Amniotic epithelial cell (primary cell): ENCODE measurements at regions not wholly inside any gene's neighbourhood (a gene's known extent, or its start where the extent isn't known, plus 50 kb on each side); places are given as distances from the start of the nearest gene placed in this dataset.

Source experiments
- DNase-seq: peaks from one replicate; pipeline ENCODE4 v3.0.0-alpha.2; 2010; ENCODE audit warnings: low read depth

DNA sequence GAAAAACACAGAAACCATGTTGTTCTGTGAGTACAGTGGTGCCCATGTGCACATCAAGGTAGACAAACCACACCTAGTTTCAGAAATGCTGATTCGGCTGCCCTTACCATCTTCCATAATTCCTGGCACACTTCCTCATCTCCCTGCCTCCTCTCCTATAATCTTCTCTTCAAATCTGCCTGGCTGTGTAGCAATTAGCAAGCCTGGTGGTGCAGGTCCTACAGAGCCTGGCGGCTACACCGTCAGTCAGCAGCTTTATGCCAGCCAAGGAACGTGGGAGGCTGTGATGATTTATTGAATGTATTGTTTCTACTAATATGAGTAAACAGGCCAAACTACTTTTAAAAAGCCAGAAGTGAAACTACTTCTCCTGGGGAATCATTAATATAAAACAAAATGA, 106.8 kb downstream of the SEMA6D start:
- DNase-seq = peak; percentile 44

DNA sequence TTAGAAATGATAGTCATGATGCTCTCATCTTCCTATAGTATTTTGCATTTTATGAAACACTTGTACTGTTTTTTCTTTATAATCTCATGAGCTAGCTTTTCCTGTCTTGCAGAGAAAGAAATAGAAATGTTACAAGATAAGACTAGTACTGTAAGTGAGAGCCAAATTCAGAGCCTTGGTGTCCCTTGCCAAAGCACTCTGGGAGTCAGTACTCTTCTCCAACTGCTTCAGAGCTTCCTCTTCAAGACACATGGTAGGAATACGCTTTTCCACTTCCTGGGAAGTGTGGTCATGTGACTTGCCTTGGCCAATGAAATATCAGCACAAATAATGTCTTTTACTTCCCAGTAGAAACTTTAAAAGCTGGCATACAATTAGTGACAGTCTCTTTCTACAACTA, 112.4 kb downstream of the SEMA6D start:
- DNase-seq = no peak

DNA sequence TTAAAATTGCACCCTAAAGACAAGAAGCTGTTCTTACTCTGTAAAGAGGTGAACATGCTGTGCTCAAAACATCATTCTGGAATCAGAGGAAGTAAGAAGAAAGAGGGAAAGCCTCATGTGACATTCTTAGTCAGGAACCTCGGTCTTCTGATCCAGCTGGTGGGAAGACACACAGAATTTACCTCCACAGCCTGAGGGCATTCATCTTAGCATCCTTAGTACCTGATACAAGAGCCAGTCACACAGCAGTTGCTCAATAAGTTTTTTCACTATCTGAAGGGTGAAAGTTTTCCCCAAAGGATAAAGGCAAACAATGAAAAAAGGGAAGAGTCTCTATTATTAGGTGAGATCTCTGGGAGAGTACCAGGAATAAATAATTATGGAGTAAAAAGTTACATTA, 116.8 kb downstream of the SEMA6D start:
- no peak for DNase-seq

DNA sequence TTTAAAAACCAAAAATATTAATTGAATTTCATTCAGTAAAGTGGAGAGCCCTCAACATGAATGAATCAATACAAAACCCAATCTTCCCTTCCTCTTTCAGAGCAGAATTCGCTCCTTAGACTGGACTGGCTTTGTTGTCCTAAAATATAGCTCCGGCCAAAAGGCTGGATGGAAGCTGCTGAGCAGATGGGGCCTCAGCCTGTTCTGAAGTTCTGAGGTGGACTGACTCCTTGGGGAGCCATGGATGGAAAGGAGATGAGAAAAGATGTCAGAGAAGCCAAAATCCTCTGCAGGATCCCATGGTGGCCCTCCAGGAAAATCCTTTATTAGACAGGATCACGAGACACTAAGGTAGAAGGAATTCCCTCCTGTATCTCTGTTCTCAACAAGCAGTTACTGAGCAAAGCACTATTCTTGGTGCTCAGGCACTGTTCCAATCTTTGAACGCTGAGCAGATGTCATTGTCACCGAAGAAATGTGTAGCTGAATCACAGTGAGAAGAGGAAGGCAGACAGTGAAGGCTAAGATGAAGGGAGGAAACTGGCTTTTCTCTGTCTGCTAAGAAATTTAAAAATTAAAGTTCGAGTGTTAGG, 122.0 kb downstream of the SEMA6D start:
- DNase-seq = no peak

- DNase-seq = no peak
These were observed 125.9 kb downstream of the SEMA6D start for GRCh38 chr15:47843124-47843663.

DNA sequence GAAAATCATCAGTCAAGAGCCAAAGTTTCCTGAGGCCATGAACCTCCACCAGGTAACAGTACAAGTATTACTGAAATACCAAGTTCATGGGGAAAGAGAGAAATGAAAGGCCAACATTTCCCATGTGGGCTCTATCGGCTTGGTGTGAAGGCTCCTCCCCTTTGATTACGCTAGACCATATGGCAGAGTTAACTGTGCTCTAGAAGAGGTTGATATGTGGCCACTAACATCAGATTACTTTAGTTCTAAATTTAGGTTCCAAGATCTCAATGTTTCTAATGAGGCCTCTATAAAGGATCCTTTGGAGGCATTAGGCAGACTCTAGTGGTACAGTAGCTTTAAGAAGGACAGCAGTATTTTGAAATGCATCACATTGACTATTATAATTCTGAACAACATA, 127.1 kb downstream of the SEMA6D start:
- DNase-seq = no peak

DNA sequence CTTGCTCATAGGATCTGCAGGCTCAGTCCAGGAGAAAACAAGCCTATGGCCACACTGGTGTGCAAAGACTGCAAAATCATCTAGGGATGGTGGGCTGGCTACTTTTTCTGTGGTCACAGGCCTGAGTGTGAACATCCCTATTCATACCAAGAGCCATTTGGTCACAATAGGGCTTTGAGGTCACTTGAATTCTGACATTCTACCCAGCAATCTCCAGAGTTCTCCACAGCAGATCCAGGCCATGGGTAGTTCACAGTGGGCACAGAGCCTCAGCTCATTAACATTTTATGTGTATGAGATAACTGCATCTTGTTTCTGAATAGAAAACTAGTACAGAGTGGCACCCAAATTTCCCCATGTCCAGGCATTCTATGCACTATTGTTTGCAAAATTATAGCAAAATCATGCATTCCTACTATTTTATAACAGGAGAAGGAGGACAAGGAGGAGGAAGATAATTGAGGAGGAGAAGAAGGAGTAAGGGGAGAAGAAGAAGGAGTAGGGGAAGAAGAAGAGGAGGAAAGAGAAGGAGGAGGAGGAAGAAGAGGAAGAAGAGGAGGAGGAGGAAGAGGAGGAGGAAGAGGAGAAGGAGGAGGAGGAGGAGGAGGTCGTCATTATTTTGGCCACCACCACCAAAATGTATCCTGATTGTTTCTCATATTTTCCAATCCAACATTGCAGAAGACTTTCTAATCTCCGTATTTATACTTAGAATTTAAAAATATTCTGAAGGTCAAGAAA, 129.0 kb downstream of the SEMA6D start:
- no peak for DNase-seq

GRCh38 chr15:47846876-47847275, 129.6 kb downstream of the SEMA6D start:
- no peak for DNase-seq

GRCh38 chr15:47856071-47856470, 138.8 kb downstream of the SEMA6D start:
- DNase-seq = no peak

DNA sequence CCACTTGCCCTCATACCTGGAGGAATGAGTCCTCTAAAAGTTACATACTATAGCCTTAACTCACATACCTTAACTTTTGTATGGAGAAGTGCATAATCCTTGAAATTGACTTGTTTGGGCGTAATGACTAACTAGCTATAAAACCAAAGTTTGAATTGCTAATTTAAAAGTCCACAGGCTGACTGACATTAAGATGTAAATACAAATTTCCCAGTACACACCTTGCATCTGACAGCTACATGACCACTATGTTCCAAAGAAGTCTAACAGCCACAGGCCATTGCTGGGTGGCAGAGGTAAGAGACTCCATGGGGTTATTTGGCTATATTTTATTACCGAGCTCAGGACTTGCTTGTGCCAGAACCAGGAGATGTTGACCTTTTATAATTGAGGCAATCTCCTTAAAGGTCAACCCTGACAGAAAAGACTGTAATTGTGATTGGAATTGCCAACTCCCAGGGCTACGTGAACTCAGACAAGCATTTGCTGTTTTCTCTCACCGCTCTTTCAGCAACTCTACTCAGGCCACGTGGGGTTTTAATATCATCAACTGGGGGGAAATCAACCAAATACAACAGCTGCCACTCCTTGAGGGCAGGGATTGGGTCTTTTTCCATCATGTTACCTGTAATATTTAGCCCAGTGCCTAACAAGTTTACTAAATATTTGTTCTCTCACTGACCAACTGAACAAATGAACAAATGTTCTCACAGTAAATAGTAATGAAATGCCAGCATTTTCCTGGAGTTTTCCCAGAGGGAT, 139.9 kb downstream of the SEMA6D start:
- DNase-seq = no peak

DNA sequence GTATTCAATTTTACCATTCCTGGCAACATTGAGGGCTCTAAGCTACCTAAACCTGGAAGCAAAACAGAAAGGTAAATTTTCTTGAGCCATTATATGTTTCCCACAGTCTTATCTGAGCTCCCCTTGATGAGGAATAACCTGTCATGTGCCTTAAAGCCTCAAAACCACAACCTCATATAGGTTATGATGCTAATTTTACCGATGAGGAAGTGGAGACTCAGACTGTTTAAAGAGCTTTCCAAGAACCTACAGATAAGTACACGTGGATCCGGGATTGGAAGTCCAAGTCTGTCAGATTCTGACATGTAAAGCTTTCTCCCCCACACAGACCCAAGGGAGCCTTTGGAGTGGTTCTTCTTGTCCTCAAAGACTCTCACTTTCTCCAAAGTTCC, 140.5 kb downstream of the SEMA6D start:
- DNase-seq = peak; percentile 6

GRCh38 chr15:47861111-47861903, 144.0 kb downstream of the SEMA6D start:
- no peak for DNase-seq

DNA sequence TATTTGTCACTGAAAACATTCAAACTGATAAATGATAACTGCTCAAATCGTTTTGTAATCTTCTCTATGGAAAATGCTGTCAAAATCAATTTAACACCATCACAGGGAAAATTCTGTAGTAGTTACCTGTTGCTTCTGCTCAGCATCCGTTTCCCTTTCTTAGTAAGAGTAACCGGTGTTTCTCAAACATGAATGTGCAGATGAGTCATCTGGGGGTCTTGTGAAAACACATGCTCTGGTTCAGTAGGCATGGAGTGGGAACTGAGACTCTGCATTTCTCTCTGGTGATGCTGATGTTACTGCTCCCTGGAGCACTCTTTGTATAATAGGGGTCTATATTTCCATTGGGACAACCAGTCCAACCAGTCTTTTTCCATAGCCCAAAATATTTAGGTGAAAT, 145.1 kb downstream of the SEMA6D start:
- no peak for DNase-seq

- no peak for DNase-seq
These were observed 149.1 kb downstream of the SEMA6D start for GRCh38 chr15:47866446-47866845.

- no peak for DNase-seq
These were observed 153.1 kb downstream of the SEMA6D start for GRCh38 chr15:47870300-47870955.

- DNase-seq = peak; percentile 50
These were observed 153.8 kb downstream of the SEMA6D start for GRCh38 chr15:47870956-47871625.

DNA sequence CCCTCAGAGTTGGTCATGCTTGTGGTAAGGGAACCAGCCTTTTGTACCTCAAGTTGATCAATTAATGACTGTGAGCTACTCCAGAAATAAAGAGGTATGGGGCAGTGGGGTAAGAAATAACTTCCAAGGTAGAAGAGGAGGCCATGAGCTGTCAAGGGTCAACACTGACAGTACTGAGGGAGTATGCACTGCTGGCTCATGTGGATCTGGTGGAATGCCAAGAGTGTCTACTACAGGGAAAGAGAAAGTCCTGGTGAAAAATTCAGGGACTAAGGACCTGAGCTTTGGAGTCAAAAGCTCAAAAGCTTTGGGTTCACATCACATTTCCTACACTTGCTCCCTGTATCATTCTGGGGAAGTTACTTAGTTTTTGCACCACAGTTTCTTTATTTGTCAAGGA, 154.9 kb downstream of the SEMA6D start:
- no peak for DNase-seq

DNA sequence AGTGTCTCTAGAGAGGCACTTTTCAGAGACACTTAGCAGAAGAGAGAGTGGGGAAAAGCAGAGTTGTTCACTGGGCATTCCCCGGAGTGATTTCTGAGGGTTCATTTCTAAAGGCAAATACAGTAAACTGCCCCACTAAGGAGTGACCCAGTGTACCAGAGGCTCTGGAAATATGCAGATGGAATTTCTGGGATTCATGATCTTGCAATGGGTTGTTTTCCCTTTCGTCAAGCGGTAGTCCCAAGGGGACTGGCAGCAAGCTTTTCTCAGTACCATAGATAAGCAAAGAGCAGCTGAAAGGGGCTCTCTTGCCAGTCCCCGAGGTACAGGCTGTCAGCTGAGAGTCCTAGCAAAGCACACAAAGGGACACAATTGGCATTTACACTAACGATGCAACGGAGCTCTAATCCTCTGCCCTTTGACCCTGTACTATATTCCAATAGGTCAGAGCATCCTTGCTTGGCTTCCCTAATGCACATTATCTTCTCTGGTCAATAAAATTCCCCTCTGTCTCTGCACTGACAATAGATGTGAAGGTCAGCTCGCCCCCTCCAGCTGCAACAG, 155.6 kb downstream of the SEMA6D start:
- DNase-seq = no peak

DNA sequence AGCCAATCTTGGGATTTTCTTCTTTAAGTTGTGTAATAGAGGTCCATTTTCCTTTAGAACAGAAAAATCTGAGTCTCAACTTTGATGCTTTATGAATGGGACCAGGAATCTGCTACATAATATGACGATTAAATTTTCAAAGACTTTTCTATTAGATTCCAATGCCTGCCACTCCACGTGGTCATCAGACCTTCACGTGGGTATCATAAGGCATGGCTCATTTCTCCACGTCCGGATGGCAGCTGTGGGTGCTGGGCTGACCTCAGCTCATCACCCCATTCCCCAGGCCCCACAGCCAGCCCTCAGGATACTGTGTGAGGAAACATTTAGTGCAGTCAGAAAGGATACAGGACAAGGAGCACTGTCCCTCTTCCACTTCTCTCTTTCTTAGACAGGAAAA, 159.7 kb downstream of the SEMA6D start:
- DNase-seq = no peak

GRCh38 chr15:47877836-47878235, 160.5 kb downstream of the SEMA6D start:
- DNase-seq = no peak

DNA sequence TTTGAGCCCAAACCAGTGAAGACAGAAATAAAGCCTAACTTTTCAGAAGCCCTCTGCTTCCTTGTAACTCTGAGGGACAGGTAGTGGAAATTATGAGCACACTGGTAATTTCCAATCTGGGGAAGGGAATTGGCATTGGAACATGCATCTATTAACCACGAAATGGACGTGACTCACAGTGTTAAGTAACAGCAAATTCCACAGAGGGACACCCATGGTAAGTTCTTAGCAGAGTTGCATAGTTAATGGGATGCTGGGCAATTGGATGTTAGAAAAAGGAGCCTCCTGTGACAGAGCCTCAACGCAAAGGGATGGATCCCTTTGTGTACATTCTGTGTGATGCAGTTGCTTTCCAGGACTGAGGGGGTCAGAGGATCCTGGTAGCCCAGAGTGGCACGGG, 168.6 kb downstream of the SEMA6D start:
- peak; percentile 74 for DNase-seq
